ENCODE measurements at regions not wholly inside any gene's neighbourhood (a gene's known extent, or its start where the extent isn't known, plus 50 kb on each side); places are given as distances from the start of the nearest gene placed in this dataset.

GRCh38 chr10:129365767-129366402, 101.2 kb upstream of the MGMT start:
- no peak for DNase-seq

GRCh38 chr10:129366450-129366849, 100.6 kb upstream of the MGMT start:
- DNase-seq, result no peak

DNA sequence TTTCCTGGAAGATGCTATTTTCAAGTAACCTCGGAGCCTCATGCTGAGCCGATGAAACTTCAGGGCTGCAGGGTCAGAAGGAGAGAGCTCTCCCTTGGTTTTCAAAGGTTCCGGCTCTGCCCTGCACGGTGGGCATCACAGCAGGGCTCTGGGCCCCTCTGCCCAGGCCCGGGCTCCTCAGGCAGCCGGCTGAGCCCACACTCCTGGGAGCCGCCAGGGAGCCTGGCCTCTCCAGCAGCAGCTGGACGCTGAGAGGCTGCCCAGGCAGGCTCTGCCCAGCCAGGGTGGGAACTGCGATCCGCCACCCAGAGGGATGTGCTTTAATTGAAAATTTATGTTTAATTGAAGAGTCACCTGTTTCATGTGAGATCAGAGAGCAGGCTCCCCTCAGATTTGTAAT, 97.5 kb upstream of the MGMT start:
- DNase-seq, result no peak

DNA sequence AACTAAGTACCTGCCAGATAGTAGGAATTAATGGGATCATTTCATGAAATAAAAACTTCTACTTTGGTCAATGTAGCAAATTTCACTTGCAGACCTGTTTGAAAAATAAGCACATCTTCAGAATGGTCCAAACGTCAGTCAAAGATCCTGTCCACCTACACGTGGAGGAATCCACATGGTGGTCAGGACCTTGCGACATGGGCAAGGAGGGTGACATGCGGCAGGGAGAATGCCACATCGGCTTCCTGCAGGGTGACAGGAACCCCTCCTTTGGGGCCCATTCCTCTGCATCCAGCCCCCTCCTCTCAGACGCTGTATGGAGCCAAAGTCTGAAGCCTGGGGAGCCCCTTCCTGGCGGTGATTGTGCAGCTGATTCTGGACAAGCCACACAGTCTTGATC, 95.5 kb upstream of the MGMT start:
- DNase-seq, result no peak

DNA sequence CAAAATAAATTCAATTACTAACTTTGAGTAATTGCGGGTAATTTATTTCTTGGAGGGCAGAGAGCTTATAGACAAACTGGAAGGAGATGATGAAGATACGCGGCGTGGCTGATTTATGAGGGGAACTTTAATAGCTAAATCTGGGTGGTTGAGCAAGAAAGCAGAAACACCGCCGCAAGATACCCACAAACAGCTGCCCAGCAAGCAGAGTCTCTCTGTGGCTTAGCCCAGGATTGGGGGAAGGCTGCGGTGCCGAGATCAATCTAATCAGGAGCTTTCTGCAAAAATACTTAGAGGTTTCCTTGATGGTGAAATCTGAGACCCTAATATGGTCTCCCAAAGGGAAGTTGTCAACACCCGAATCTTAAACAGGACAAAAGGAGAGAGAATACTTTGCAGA, 94.9 kb upstream of the MGMT start:
- DNase-seq, result no peak

- no peak for DNase-seq
Measured at GRCh38 chr10:129373231-129373630, 93.8 kb upstream of the MGMT start.

- DNase-seq, result no peak
Measured at GRCh38 chr10:129373718-129374117, 93.3 kb upstream of the MGMT start.

DNA sequence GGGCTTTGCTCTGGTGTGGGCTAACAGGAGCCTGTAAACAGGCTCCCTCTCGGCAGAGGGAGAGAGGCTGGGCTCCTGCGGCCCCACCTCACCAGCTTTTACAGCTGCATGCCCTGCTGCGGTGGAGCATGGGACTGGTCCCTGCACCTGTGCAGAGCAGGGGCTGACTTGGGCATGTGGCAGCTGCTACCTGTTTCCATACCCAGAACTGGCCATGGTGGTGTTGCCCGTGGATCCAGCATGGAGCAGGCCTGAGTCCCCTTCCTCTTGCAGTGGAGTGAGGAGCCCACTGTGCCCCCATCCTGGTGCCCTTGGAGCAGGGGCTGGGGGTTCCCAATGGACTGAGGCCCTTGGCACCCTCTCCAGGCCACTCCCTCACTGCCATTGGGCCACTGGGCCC, 91.9 kb upstream of the MGMT start:
- no peak for DNase-seq

- DNase-seq, result no peak
Measured at GRCh38 chr10:129375912-129376311, 91.1 kb upstream of the MGMT start.

DNA sequence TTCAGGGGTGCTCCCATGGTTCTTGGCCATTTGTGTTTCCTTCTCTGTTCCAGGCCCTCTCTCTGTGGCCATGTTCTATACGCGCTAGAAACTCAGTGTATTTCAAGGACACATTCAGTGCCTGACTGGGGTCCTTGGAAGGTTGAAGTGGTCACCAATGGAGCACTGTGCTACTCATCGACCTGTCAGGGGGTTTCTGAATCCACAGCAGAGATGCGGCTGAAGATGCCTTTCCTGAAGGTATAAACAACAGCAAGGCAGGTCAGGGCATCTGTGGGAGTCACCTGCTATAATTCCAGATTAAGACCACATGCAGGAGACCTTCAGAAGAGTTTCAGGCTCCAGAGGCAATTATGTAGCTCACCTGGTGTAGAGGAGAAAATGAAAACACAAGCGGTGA, 86.8 kb upstream of the MGMT start:
- no peak for DNase-seq

- DNase-seq, result no peak
Measured at GRCh38 chr10:129381741-129382140, 85.3 kb upstream of the MGMT start.

GRCh38 chr10:129382401-129382800, 84.6 kb upstream of the MGMT start:
- DNase-seq, result no peak

GRCh38 chr10:129383651-129384050, 83.4 kb upstream of the MGMT start:
- no peak for DNase-seq

DNA sequence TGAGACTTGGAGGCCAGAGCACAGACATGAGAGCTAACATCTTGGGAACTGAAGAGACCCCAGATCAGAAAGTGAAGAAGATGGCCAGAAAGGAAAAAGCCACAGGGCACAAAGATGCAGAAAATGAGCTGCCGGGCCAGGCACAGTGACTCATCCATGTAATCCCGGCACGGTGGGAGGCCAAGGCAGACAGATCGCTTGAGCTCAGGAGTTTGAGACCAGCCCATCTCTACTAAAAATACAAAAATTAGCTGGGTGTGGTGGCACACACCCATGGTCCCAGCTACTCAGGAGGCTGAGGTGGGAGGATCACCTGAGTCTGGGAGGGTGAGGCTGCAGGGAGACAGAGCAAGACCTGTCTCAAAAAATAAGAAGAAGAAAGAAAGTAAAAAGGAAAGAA, 81.4 kb upstream of the MGMT start:
- no peak for DNase-seq

DNA sequence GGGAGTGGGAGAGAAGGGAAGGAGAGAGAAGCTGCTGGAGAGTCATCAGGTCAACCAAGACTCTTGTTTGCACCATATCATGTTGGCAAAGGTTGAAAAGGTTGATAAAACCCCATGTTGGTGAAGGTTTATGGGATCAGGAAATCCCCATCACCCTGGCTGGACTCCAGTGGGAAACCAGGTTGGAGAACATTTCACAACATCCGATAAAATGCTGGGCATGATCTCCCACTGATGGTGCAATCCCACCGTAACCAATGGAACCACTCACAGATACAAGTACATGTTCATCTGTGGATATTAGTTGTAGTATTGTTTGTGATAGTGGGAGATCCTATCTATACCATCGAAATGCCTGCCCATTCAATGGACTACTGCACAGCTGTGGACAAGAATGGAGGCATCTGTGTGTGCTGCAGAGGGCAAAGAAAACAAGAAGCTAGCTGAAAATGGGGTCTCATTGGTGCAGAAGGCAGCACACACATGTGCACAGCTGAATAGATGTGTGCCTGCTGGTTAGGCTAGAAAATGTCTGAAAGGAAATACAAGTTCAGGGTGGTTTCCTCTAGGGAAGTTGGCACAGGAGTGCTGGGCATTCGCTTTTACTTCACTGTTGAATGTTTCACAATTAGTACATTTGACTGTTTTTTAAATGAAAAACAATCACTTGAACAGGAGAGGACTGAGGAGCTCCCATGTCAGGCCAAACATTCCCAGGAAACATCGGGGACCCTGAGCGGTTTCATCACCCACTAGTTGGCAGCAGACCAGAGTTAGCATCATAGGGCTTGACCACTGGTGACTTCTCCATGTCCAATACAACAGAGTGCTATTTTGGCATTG, 80.4 kb upstream of the MGMT start:
- no peak for DNase-seq

- DNase-seq, result no peak
Measured at GRCh38 chr10:129387258-129387525, 79.8 kb upstream of the MGMT start.

GRCh38 chr10:129388435-129388834, 78.6 kb upstream of the MGMT start:
- DNase-seq, result no peak

DNA sequence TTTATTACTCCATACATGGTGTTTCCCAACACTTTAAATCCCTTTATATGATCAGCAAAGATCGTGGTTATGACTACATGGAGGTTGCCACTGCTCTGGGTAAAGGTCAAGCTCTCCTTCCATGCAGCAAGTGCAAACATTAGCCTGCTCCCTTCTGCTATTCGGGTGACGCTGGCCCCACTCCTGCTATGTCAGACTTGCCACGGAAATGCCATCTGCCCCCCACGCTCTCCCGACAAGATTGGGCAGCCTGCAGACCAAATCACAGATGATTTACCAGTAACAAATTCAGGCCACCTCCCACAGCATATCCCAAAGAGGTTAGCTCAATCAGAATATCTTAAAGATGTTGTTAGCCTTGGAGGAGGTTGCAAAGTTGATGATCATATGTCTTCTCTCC, 77.8 kb upstream of the MGMT start:
- no peak for DNase-seq

- DNase-seq, result no peak
Measured at GRCh38 chr10:129390147-129390546, 76.9 kb upstream of the MGMT start.

DNA sequence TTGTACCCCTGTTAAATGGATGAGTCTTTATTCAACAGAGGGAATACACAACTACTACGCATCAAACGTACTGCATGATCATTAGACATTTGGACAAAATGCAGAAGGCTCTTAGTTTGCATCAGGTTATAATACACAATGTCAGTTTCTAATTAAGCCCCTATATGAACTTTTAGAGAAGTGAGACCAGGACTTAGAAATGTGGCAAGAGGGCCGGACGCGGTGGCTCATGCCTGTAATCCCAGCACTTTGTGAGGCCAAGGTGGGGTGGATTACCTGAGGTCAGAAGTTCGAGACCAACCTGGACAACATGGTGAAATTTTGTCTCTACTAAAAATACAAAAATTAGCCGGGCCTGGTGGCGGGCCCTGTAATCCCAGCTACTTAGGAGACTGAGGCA, 76.3 kb upstream of the MGMT start:
- no peak for DNase-seq

- no peak for DNase-seq
Measured at GRCh38 chr10:129391464-129391863, 75.6 kb upstream of the MGMT start.

DNA sequence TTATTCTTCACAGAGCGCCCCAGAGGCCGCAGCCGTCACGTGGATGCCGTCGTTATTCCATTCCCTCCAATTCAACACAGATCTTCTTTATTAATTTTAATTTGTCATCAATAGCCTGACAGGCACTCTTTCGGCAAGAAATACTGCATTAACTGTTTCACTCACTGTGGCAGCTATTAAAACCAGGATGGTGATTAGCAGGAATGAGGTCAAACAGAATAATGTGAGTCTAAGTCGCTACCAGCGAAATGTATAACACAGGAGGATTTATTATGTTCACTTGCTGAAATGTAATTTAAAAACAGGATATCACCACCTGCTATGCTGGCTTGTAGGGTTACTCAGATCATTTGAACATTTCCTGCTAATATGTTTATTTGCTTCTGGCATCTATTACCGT, 74.2 kb upstream of the MGMT start:
- no peak for DNase-seq

- DNase-seq, result no peak
Measured at GRCh38 chr10:129393812-129394211, 73.2 kb upstream of the MGMT start.

- no peak for DNase-seq
Measured at GRCh38 chr10:129394518-129395328, 72.3 kb upstream of the MGMT start.

Data from NCI-H187 (cell line).